HL-60 (cell line): ENCODE measurements at regions not wholly inside any gene's neighbourhood (a gene's known extent, or its start where the extent isn't known, plus 50 kb on each side); places are given as distances from the start of the nearest gene placed in this dataset.

Source experiments
- GABPA ChIP-seq: IDR thresholded peaks from 2 replicates; pipeline ENCODE4 v1.6.1; 2012; ENCODE audit warnings: low read depth
- POLR2AphosphoS5 ChIP-seq: IDR thresholded peaks from 2 replicates; pipeline ENCODE4 v1.6.1; 2012; ENCODE audit warnings: low read depth
- REST ChIP-seq: IDR thresholded peaks from 2 replicates; pipeline ENCODE4 v1.6.1; 2012; ENCODE audit warnings: low read depth; ENCODE audit not compliant: insufficient replicate concordance
- SPI1 ChIP-seq: IDR thresholded peaks from 2 replicates; pipeline ENCODE4 v1.6.1; 2012; ENCODE audit warnings: low read depth, mild to moderate bottlenecking, borderline replicate concordance
- TF ChIP-seq, protein P1 (sequence below): IDR thresholded peaks from one replicate; pipeline ENCODE4 v1.5.1; 2011; ENCODE audit warnings: low read length, control low read depth, inconsistent platforms; ENCODE audit not compliant: insufficient read depth

DNA sequence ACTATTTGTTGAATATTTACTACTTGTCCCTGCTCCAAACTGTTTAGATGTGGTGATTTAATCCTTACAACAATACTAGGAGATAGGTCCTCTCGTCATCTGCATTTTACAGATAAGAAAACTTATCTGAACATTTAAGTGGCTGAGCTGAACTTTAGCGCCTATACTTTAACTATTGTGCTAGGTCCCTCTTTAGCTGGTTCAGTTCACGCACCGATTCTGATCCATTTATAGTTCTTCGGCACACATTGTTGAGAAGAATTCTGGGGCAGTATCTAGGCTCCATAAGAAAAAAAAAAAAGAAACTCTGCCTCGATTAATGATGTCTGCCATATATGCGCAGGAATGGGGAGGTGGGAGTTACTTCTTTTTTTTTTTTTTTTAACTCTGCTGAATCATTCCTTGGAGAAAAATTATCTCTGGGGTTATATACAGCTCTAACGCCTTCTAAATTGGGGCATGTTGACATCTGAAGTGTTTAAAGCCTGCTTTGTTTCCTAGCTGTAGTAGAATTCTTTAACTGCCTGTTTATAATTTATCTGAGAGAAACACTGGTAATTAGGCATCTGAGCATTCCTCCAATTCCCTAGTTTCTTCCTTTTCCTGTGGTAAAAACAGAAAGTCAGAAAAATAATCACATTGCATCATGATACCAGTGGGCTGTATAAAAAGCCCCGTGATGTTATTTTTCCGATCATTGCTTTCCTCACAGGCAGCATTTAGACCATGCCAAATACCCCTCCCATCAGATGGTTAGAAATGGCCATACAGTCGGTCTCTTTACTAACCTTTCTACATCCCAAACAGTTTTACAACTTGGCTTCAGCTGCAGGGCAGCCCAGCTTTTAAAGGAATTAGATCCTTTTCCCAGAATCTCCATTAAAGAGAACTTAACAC, 98.5 kb upstream of the KDM7A start:
- TF ChIP-seq, protein P1, sequence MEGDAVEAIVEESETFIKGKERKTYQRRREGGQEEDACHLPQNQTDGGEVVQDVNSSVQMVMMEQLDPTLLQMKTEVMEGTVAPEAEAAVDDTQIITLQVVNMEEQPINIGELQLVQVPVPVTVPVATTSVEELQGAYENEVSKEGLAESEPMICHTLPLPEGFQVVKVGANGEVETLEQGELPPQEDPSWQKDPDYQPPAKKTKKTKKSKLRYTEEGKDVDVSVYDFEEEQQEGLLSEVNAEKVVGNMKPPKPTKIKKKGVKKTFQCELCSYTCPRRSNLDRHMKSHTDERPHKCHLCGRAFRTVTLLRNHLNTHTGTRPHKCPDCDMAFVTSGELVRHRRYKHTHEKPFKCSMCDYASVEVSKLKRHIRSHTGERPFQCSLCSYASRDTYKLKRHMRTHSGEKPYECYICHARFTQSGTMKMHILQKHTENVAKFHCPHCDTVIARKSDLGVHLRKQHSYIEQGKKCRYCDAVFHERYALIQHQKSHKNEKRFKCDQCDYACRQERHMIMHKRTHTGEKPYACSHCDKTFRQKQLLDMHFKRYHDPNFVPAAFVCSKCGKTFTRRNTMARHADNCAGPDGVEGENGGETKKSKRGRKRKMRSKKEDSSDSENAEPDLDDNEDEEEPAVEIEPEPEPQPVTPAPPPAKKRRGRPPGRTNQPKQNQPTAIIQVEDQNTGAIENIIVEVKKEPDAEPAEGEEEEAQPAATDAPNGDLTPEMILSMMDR = no peak
- no peak for TF ChIP-seq POLR2AphosphoS5
- no peak for TF ChIP-seq REST
- no peak for TF ChIP-seq GABPA
- no peak for TF ChIP-seq SPI1
